Prostate gland (tissue), 2 donors: ENCODE measurements at regions not wholly inside any gene's neighbourhood (a gene's known extent, or its start where the extent isn't known, plus 50 kb on each side); places are given as distances from the start of the nearest gene placed in this dataset.

ENCODE experiments used
- CTCF ChIP-seq, 4 experiments: fragments of 200-600 bp in 2 of 4; fragments of 450-650 bp in 2 of 4; sonication (generic) in 2 of 4; IDR thresholded peaks; 1 replicate in 3 of 4; 2 replicates in 1 of 4; pipeline ENCODE4 v1.5.1; 2016 to 2019; ENCODE audit warnings: antibody characterized with exemption in 4 of 4, mild to moderate bottlenecking in 2 of 4, moderate library complexity in 2 of 4
- POLR2A ChIP-seq: fragments of 450-650 bp; IDR thresholded peaks from one replicate; pipeline ENCODE4 v1.6.1; 2016; ENCODE audit warnings: antibody characterized with exemption, mild to moderate bottlenecking

GRCh38 chr7:3207387-3207902 lies 93.6 kb upstream of the SDK1 start:
- TF ChIP-seq CTCF (IDR thresholded peaks at IDR 0.05) (no peak), POLR2A (no peak)
